ENCODE measurements at regions not wholly inside any gene's neighbourhood (a gene's known extent, or its start where the extent isn't known, plus 50 kb on each side); places are given as distances from the start of the nearest gene placed in this dataset.

- no peak for DNase-seq (ENCODE audit: extremely low read depth, low read depth)
- TF ChIP-seq CTCF (IDR thresholded peaks at IDR 0.05; ENCODE audit: low read depth, low read length, missing control alignments), result no peak
- H3K4me3 ChIP-seq (replicated peaks; ENCODE audit: low read depth, low read length), result no peak overlapping the region
Measured at GRCh38 chr16:9366048-9366969, 274.9 kb downstream of the HAPSTR1 start.

GRCh38 chr16:9370061-9370491 is 278.6 kb downstream of the HAPSTR1 start:
- TF ChIP-seq CTCF (IDR thresholded peaks at IDR 0.05; ENCODE audit: low read depth, low read length, missing control alignments), result no peak
- no peak overlapping the region for H3K4me3 ChIP-seq (replicated peaks; ENCODE audit: low read depth, low read length)
- DNase-seq (ENCODE audit: extremely low read depth, low read depth), result no peak

- no peak for TF ChIP-seq CTCF (IDR thresholded peaks at IDR 0.05; ENCODE audit: low read depth, low read length, missing control alignments)
Measured at GRCh38 chr16:9371713-9372448, 280.4 kb downstream of the HAPSTR1 start.

GRCh38 chr16:9372934-9373890 is 281.8 kb downstream of the HAPSTR1 start:
- no peak for DNase-seq (ENCODE audit: extremely low read depth, low read depth)
- TF ChIP-seq CTCF (IDR thresholded peaks at IDR 0.05; ENCODE audit: low read depth, low read length, missing control alignments), result no peak
- H3K4me3 ChIP-seq (replicated peaks; ENCODE audit: low read depth, low read length), result no peak overlapping the region

More at GRCh38 chr16:9371713-9372448, 280.4 kb downstream of the HAPSTR1 start:
- H3K4me3 ChIP-seq (replicated peaks; ENCODE audit: low read depth, low read length), result no peak overlapping the region
- no peak for DNase-seq (ENCODE audit: extremely low read depth, low read depth)

GRCh38 chr16:9374061-9374460 is 282.6 kb downstream of the HAPSTR1 start:
- no peak for DNase-seq (ENCODE audit: extremely low read depth, low read depth)
- no peak overlapping the region for H3K4me3 ChIP-seq (replicated peaks; ENCODE audit: low read depth, low read length)
- no peak for TF ChIP-seq CTCF (IDR thresholded peaks at IDR 0.05; ENCODE audit: low read depth, low read length, missing control alignments)

GRCh38 chr16:9378876-9379275 is 287.4 kb downstream of the HAPSTR1 start:
- DNase-seq (ENCODE audit: extremely low read depth, low read depth), result no peak
- no peak overlapping the region for H3K4me3 ChIP-seq (replicated peaks; ENCODE audit: low read depth, low read length)
- TF ChIP-seq CTCF (IDR thresholded peaks at IDR 0.05; ENCODE audit: low read depth, low read length, missing control alignments), result no peak
